ENCODE measurements at regions not wholly inside any gene's neighbourhood (a gene's known extent, or its start where the extent isn't known, plus 50 kb on each side); places are given as distances from the start of the nearest gene placed in this dataset.

GRCh38 chr12:24591079-24591626 lies 357.7 kb downstream of the BCAT1 start:
- TF ChIP-seq POLR2AphosphoS5 (IDR thresholded peaks at IDR 0.05): no peak
- no peak for TF ChIP-seq CTCF (IDR thresholded peaks at IDR 0.05 in 8 of 11, conservative IDR thresholded peaks at IDR 0.05 in 3 of 11)
- no peak for TF ChIP-seq POLR2A (IDR thresholded peaks at IDR 0.05)

Data from spleen (tissue), 7 donors.